HEK293T (cell line): ENCODE measurements at regions not wholly inside any gene's neighbourhood (a gene's known extent, or its start where the extent isn't known, plus 50 kb on each side); places are given as distances from the start of the nearest gene placed in this dataset.
"Not testable (repeated sequence)": the region's sequence is repeated elsewhere in the genome, so short reads cannot be mapped to it uniquely, and the experiment has no call there.

Source experiments
- CTCF ChIA-PET: fragments of 350-600 bp; formaldehyde crosslinking; extraction: SDS; loops from one replicate; lab custom pipeline; 2021; ENCODE audit warnings: antibody characterized with exemption, inconsistent platforms; lab: Yijun Ruan, JAX
- POLR2A ChIA-PET: fragments of 350-600 bp; formaldehyde crosslinking; extraction: SDS; loops from one replicate; lab custom pipeline; 2020; ENCODE audit warnings: antibody characterized with exemption, inconsistent platforms; lab: Yijun Ruan, JAX
- DNase-seq: peaks from one replicate; pipeline ENCODE4 v3.0.0; 2012; ENCODE audit warnings: mixed read lengths; ENCODE audit errors: extremely low spot score
- ARNT ChIP-seq: fragments of 450-650 bp; IDR thresholded peaks from 2 replicates; pipeline ENCODE4 v1.6.1; 2017; ENCODE audit warnings: mild to moderate bottlenecking
- BHLHE40 ChIP-seq: fragments of 450-650 bp; IDR thresholded peaks from 2 replicates; pipeline ENCODE4 v1.6.1; 2016; ENCODE audit warnings: mild to moderate bottlenecking, moderate library complexity, borderline replicate concordance
- CTBP1 ChIP-seq: fragments of 450-650 bp; IDR thresholded peaks from 2 replicates; pipeline ENCODE4 v1.6.1; 2016; ENCODE audit warnings: borderline replicate concordance
- ELF4 ChIP-seq: fragments of 450-650 bp; IDR thresholded peaks from 2 replicates; pipeline ENCODE4 v1.6.1; 2017; ENCODE audit warnings: antibody characterized with exemption
- FOXA1 ChIP-seq: fragments of 450-650 bp; IDR thresholded peaks from 2 replicates; pipeline ENCODE4 v1.6.1; 2016; ENCODE audit warnings: mild to moderate bottlenecking
- FOXK2 ChIP-seq: fragments of 450-650 bp; IDR thresholded peaks from 2 replicates; pipeline ENCODE4 v1.6.1; 2016; ENCODE audit warnings: mild to moderate bottlenecking
- FOXM1 ChIP-seq: fragments of 450-650 bp; IDR thresholded peaks from 2 replicates; pipeline ENCODE4 v1.6.1; 2017; ENCODE audit warnings: mild to moderate bottlenecking, borderline replicate concordance
- HDGF ChIP-seq: fragments of 450-650 bp; IDR thresholded peaks from 2 replicates; pipeline ENCODE4 v1.6.1; 2017; ENCODE audit warnings: antibody characterized with exemption, borderline replicate concordance
- L3MBTL2 ChIP-seq: fragments of 450-650 bp; conservative IDR thresholded peaks from 2 replicates; pipeline ENCODE4 v1.6.1; 2016; ENCODE audit warnings: mild to moderate bottlenecking
- LEF1 ChIP-seq: fragments of 450-650 bp; IDR thresholded peaks from 2 replicates; pipeline ENCODE4 v1.6.1; 2017; ENCODE audit warnings: mild to moderate bottlenecking, borderline replicate concordance
- NFRKB ChIP-seq: fragments of 450-650 bp; IDR thresholded peaks from 2 replicates; pipeline ENCODE4 v1.6.1; 2016; ENCODE audit warnings: mild to moderate bottlenecking, moderate library complexity
- SP1 ChIP-seq: fragments of 450-650 bp; IDR thresholded peaks from 2 replicates; pipeline ENCODE4 v1.6.1; 2017
- SUZ12 ChIP-seq: fragments of 450-650 bp; IDR thresholded peaks from 2 replicates; pipeline ENCODE4 v1.6.1; 2016; ENCODE audit warnings: mild to moderate bottlenecking
- TARDBP ChIP-seq: fragments of 450-650 bp; IDR thresholded peaks from 2 replicates; pipeline ENCODE4 v1.6.1; 2016
- ZNF384 ChIP-seq: fragments of 450-650 bp; IDR thresholded peaks from 2 replicates; pipeline ENCODE4 v1.6.1; 2016
- TF ChIP-seq, protein P1 (sequence below): fragments of 450-650 bp; IDR thresholded peaks from 2 replicates; pipeline ENCODE4 v1.6.1; 2016

DNA sequence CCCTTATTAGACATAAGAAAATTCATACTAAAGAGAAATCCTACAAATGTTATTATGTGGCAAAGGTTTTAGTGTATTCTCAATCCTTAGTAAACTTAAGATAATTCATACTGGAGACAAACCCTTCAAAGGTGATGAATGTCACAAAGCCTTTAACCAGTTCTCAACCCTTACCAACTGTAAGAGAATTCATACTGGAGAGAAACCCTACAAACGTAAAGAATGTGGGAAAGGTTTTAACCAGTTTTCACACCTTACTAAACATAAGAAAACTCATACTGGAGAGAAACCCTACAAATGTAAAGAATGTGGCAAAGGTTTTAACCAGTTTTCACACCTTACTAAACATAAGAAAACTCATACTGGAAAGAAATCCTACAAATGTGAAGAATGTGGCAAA is 93.2 kb downstream of the ZNF680 start:
- ChIA-PET CTCF (no interaction called here), POLR2A (no interaction called here)
- no peak for DNase-seq
- TF ChIP-seq BHLHE40 (no peak), FOXM1 (no peak), LEF1 (no peak), TARDBP (no peak), ZNF384 (no peak), L3MBTL2 (no peak), ARNT (no peak), CTBP1 (no peak), SP1 (no peak), FOXK2 (no peak), HDGF (no peak), ELF4 (no peak), FOXA1 (no peak), NFRKB (no peak), SUZ12 (no peak)
- TF ChIP-seq, protein P1, sequence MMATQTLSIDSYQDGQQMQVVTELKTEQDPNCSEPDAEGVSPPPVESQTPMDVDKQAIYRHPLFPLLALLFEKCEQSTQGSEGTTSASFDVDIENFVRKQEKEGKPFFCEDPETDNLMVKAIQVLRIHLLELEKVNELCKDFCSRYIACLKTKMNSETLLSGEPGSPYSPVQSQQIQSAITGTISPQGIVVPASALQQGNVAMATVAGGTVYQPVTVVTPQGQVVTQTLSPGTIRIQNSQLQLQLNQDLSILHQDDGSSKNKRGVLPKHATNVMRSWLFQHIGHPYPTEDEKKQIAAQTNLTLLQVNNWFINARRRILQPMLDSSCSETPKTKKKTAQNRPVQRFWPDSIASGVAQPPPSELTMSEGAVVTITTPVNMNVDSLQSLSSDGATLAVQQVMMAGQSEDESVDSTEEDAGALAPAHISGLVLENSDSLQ: no peak

DNA sequence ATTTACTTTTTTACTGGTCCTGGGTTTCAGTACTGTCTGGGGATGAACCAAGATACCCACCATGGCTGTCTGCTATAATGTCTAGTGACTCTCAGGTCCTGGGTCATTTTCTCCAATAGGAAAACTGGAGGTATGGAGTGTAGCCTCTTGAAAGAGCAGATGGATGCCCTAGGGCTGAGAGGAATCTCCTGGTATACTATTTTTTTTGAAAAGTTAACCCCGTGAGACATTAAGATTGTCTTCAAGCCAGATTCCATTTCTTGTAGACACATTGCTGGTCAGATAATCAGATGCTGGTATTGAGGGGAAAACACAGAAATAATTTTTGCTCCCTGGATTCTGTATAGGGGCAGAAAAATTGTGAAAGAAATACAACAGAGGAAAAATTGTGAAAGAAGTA is 97.3 kb downstream of the ZNF680 start:
- CTCF ChIA-PET: no interaction called here
- no peak for TF ChIP-seq BHLHE40
- TF ChIP-seq TARDBP: no peak
- TF ChIP-seq SUZ12: no peak
- no peak for TF ChIP-seq ZNF384
- no peak for TF ChIP-seq FOXK2
- TF ChIP-seq SP1: no peak
- TF ChIP-seq FOXM1: no peak
- TF ChIP-seq FOXA1: no peak
- no peak for TF ChIP-seq ARNT
- no peak for DNase-seq
- POLR2A ChIA-PET: no interaction called here

DNA sequence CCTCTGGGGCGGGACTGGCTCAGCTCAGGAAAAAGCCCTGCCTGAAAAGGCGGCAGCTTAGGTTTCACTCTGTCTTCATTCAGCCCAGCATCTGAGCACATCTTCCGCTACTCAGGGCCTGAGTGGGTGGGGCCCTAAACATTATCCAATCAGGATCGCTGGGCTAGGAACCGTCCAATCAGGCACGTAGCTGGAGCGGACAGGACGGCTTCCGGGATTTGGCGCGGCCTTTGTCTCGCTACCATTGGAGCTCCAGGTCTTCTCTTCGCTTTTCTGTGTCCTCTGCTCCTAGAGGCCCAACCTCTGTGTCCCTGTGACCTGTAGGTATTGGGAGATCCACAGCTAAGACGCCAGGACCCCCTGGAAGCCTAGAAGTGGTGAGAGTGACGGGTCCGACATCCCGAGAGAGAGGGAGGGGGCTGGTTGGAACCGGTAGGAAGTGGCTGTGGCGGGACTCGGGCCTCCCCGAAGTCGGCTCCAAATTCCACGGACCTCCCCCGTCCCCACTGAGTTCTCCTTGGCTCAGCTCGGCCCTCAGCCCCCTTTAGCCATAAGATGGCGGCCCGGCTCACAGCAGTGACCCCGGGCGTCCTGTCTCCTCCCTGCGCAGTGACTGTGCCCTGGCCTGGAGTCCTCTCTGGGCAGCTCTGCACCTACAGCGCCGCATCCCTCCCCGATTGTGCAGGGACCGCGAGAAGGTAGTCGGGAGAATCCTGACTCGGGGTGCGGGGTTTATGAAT is 99.1 kb downstream of the ZNF680 start:
- CTCF ChIA-PET: interaction anchor here (0.6 kb wide), 1 partner anchor 567 kb away, joined by 8 read pairs; no protein-coding TSS in a partner anchor
- no peak for DNase-seq
- POLR2A ChIA-PET: no interaction called here
- TF ChIP-seq ARNT: no peak
- no peak for TF ChIP-seq FOXA1
- no peak for TF ChIP-seq TARDBP
- TF ChIP-seq HDGF: no peak
- TF ChIP-seq CTBP1: no peak
- TF ChIP-seq NFRKB: no peak
- TF ChIP-seq FOXM1: no peak
- TF ChIP-seq, protein P1: no peak
- TF ChIP-seq ELF4: no peak
- TF ChIP-seq SP1: no peak
- no peak for TF ChIP-seq ZNF384
- no peak for TF ChIP-seq SUZ12
- no peak for TF ChIP-seq FOXK2
- TF ChIP-seq BHLHE40: no peak
- TF ChIP-seq L3MBTL2: no peak
- TF ChIP-seq LEF1: no peak

DNA sequence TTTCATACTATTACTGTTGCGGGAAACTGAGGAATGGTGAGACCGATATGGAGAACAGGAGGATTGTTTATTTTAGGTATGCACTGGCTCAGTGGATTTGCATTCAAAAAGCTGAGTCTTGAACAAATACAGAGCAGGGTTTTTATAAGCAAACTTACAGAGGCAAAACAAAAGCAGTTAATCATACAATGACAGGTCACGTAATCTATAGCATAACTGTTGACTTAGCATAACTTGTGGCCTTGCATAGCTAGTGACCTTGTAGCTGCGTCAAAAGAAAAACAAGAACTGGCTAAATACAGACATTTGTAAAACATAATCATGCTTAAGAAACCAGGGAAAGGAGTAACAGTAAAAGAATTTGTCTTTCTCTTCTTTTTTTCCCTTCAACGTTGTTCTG is 103.0 kb downstream of the ZNF680 start:
- POLR2A ChIA-PET, CTCF ChIA-PET, DNase-seq: not testable (repeated sequence)
- TF ChIP-seq, protein P1: peak; percentile 33; the same call in 1 of the 2 replicates

DNA sequence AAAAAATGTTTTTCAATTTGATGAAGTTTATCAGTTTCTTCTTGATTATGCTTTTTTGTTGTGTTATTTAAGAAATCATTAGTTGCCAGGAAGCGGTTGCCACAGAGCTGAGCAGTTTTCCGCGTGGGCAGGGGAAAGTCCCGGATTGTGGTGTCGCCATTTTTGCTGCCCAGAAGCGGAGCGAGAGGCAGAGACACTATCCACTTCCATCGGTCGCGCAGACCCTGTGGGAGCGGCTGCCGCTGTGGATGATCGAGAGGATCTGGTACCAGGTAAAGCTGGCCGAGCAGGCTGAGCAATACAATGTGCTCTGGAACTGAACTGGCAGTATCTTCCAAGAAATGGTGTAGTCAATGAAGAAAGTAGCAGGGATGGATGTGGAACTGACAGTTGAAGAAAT is 119.8 kb downstream of the ZNF736 start:
- DNase-seq: no peak
- ChIA-PET POLR2A (no interaction called here), CTCF (no interaction called here)
- TF ChIP-seq HDGF (no peak), ZNF384 (no peak), TARDBP (no peak), LEF1 (no peak), SP1 (no peak), FOXK2 (no peak), FOXA1 (no peak), SUZ12 (no peak), FOXM1 (no peak), L3MBTL2 (no peak), ARNT (no peak), NFRKB (no peak), BHLHE40 (no peak), CTBP1 (no peak), ELF4 (no peak)
- TF ChIP-seq, protein P1: no peak
